ENCODE measurements at regions not wholly inside any gene's neighbourhood (a gene's known extent, or its start where the extent isn't known, plus 50 kb on each side); places are given as distances from the start of the nearest gene placed in this dataset.

DNA sequence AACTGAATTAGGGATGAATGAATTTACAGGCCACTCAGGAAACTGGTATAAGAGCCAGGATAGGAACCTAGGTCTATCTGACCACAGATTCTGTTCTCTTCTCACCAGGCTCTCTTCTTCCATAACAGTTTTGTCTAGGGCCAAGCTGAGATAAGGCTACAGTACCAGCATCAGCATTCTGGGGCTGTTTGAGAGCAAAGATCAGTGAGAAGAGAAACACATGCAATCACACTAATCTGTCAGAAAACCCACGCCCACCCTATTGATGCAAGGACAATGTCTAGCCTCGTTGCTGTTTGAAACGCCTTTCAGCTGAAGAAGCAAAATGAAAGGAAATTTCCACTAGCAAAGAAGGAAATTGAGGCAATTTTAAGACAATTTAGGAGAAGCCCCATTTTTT, 137.7 kb downstream of the LCA5 start (continued):
- TF ChIP-seq, protein P1, sequence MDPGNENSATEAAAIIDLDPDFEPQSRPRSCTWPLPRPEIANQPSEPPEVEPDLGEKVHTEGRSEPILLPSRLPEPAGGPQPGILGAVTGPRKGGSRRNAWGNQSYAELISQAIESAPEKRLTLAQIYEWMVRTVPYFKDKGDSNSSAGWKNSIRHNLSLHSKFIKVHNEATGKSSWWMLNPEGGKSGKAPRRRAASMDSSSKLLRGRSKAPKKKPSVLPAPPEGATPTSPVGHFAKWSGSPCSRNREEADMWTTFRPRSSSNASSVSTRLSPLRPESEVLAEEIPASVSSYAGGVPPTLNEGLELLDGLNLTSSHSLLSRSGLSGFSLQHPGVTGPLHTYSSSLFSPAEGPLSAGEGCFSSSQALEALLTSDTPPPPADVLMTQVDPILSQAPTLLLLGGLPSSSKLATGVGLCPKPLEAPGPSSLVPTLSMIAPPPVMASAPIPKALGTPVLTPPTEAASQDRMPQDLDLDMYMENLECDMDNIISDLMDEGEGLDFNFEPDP (CRISPR knock-in tag; conservative IDR thresholded peaks at IDR 0.05), result no peak
- no peak for TF ChIP-seq SKIL (CRISPR knock-in tag; IDR thresholded peaks at IDR 0.05; ENCODE audit: borderline replicate concordance)
- no peak for TF ChIP-seq RBM39 (IDR thresholded peaks at IDR 0.05; ENCODE audit: low read depth, low read length, poor library complexity, severe bottlenecking)
- TF ChIP-seq IKZF1 (IDR thresholded peaks at IDR 0.05), result no peak
- TF ChIP-seq ZEB1 (IDR thresholded peaks at IDR 0.05; ENCODE audit: insufficient replicate concordance, low read depth), result no peak
- TF ChIP-seq, protein P2, sequence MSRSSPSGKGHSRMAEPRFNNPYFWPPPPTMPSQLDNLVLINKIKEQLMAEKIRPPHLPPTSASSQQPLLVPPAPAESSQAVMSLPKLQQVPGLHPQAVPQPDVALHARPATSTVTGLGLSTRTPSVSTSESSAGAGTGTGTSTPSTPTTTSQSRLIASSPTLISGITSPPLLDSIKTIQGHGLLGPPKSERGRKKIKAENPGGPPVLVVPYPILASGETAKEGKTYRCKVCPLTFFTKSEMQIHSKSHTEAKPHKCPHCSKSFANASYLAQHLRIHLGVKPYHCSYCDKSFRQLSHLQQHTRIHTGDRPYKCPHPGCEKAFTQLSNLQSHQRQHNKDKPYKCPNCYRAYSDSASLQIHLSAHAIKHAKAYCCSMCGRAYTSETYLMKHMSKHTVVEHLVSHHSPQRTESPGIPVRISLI (CRISPR knock-in tag; IDR thresholded peaks at IDR 0.05; ENCODE audit: borderline replicate concordance), result peak; percentile 66; the same call in 1 of the 2 replicates
- no peak for TF ChIP-seq ZNF225 (CRISPR knock-in tag; IDR thresholded peaks at IDR 0.05)
- TF ChIP-seq ZNF703 (CRISPR knock-in tag; IDR thresholded peaks at IDR 0.05; ENCODE audit: borderline replicate concordance), result no peak
- TF ChIP-seq ZNF543 (CRISPR knock-in tag; IDR thresholded peaks at IDR 0.05), result no peak
- TF ChIP-seq, protein P3, sequence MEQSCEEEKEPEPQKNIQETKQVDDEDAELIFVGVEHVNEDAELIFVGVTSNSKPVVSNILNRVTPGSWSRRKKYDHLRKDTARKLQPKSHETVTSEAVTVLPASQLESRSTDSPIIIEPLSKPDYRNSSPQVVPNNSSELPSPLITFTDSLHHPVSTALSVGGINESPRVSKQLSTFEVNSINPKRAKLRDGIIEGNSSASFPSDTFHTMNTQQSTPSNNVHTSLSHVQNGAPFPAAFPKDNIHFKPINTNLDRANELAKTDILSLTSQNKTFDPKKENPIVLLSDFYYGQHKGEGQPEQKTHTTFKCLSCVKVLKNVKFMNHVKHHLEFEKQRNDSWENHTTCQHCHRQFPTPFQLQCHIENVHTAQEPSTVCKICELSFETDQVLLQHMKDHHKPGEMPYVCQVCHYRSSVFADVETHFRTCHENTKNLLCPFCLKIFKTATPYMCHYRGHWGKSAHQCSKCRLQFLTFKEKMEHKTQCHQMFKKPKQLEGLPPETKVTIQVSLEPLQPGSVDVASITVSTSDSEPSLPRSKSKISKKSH (CRISPR knock-in tag; IDR thresholded peaks at IDR 0.05; ENCODE audit: borderline replicate concordance), result no peak
- TF ChIP-seq ATF1 (CRISPR knock-in tag; IDR thresholded peaks at IDR 0.05), result no peak
- TF ChIP-seq ZFP36L1 (CRISPR knock-in tag; IDR thresholded peaks at IDR 0.05), result peak; percentile 64; the same call in 1 of the 2 replicates
- no peak for TF ChIP-seq SOX6 (IDR thresholded peaks at IDR 0.05)
- peak; percentile 90 for TF ChIP-seq SOX6 (CRISPR knock-in tag; IDR thresholded peaks at IDR 0.05)
- no peak for TF ChIP-seq GABPA (IDR thresholded peaks at IDR 0.05; ENCODE audit: low read depth, low read length)
- TF ChIP-seq GABPA (CRISPR knock-in tag; IDR thresholded peaks at IDR 0.05; ENCODE audit: low read depth), result no peak
- TF ChIP-seq KDM2A (CRISPR knock-in tag; IDR thresholded peaks at IDR 0.05; ENCODE audit: borderline replicate concordance, low read depth), result no peak
- TF ChIP-seq THRA (CRISPR knock-in tag; IDR thresholded peaks at IDR 0.05; ENCODE audit: borderline replicate concordance), result no peak
- no peak for TF ChIP-seq ESRRA (CRISPR knock-in tag; IDR thresholded peaks at IDR 0.05; ENCODE audit: low read depth)
- no peak for TF ChIP-seq ZNF260 (CRISPR knock-in tag; IDR thresholded peaks at IDR 0.05; ENCODE audit: borderline replicate concordance, low read depth)

Measured in HepG2 (cell line).